Trophoblast cell (in vitro differentiated cells and primary cell): ENCODE measurements at regions not wholly inside any gene's neighbourhood (a gene's known extent, or its start where the extent isn't known, plus 50 kb on each side); places are given as distances from the start of the nearest gene placed in this dataset.
"Not testable (repeated sequence)": the region's sequence is repeated elsewhere in the genome, so short reads cannot be mapped to it uniquely, and the experiment has no call there.

ENCODE experiments used
- DNase-seq, 2 donors: peaks; one replicate each; pipeline ENCODE4 v3.0.0-alpha.2; 2016
- H2AFZ ChIP-seq: 2 replicates; pipeline ENCODE4 v1.6.1; 2013; ENCODE audit warnings: low read length, moderate library complexity, mild to moderate bottlenecking; ENCODE audit not compliant: insufficient read depth, poor library complexity
- H2AK5ac ChIP-seq: 2 replicates; pipeline ENCODE4 v1.6.1; 2013; ENCODE audit warnings: mild to moderate bottlenecking, low read length
- H2BK120ac ChIP-seq: 2 replicates; pipeline ENCODE4 v1.6.1; 2013; ENCODE audit warnings: low read length, mild to moderate bottlenecking, moderate library complexity; ENCODE audit not compliant: insufficient read depth, poor library complexity
- H2BK12ac ChIP-seq: 2 replicates; pipeline ENCODE4 v1.6.1; 2013; ENCODE audit warnings: mild to moderate bottlenecking, low read length, moderate library complexity
- H2BK5ac ChIP-seq: 2 replicates; pipeline ENCODE4 v1.6.1; 2013; ENCODE audit warnings: low read length, low read depth, moderate library complexity, mild to moderate bottlenecking; ENCODE audit not compliant: poor library complexity
- H3K14ac ChIP-seq: 2 replicates; pipeline ENCODE4 v1.6.1; 2013; ENCODE audit warnings: mild to moderate bottlenecking, low read length
- H3K18ac ChIP-seq: 2 replicates; pipeline ENCODE4 v1.6.1; 2013; ENCODE audit warnings: mild to moderate bottlenecking, low read length
- H3K23ac ChIP-seq: 2 replicates; pipeline ENCODE4 v1.6.1; 2013; ENCODE audit warnings: low read length
- H3K27ac ChIP-seq: 2 replicates; pipeline ENCODE4 v1.5.1; 2013; ENCODE audit warnings: low read depth, mild to moderate bottlenecking, inconsistent platforms, low read length, moderate library complexity
- H3K27me3 ChIP-seq: 2 replicates; pipeline ENCODE4 v1.6.1; 2013; ENCODE audit warnings: inconsistent platforms, mild to moderate bottlenecking, low read length, moderate library complexity; ENCODE audit not compliant: insufficient read depth
- H3K36me3 ChIP-seq, 2 experiments: 1 replicate in 1 of 2; 2 replicates in 1 of 2; pipeline ENCODE4 v1.6.1; 2013; ENCODE audit warnings: low read length in 2 of 2, mild to moderate bottlenecking in 2 of 2, moderate library complexity in 1 of 2; ENCODE audit not compliant: insufficient read depth in 2 of 2, control insufficient read depth in 1 of 2
- H3K4ac ChIP-seq: 2 replicates; pipeline ENCODE4 v1.6.1; 2013; ENCODE audit warnings: low read depth, mild to moderate bottlenecking, low read length, moderate library complexity
- H3K4me1 ChIP-seq, 2 experiments: 1 replicate in 1 of 2; 2 replicates in 1 of 2; pipeline ENCODE4 v1.6.1; 2013; ENCODE audit warnings: low read length in 2 of 2, mild to moderate bottlenecking in 2 of 2, moderate library complexity in 1 of 2; ENCODE audit not compliant: insufficient read depth in 2 of 2, control insufficient read depth in 1 of 2
- H3K4me2 ChIP-seq: 2 replicates; pipeline ENCODE4 v1.6.1; 2013; ENCODE audit warnings: inconsistent platforms, mild to moderate bottlenecking, low read length, moderate library complexity
- H3K4me3 ChIP-seq: 2 replicates; pipeline ENCODE4 v1.5.1; 2013; ENCODE audit warnings: mild to moderate bottlenecking, low read depth, low read length, inconsistent platforms
- H3K79me1 ChIP-seq: one replicate; pipeline ENCODE4 v1.6.1; 2013; ENCODE audit warnings: low read length
- H3K79me2 ChIP-seq: 2 replicates; pipeline ENCODE4 v1.6.1; 2013; ENCODE audit warnings: low read length, mild to moderate bottlenecking; ENCODE audit not compliant: control insufficient read depth, insufficient read depth, poor library complexity
- H3K9ac ChIP-seq: 2 replicates; pipeline ENCODE4 v1.6.1; 2013; ENCODE audit warnings: mild to moderate bottlenecking, low read length
- H3K9me3 ChIP-seq: 2 replicates; pipeline ENCODE4 v1.6.1; 2013; ENCODE audit warnings: low read depth, mild to moderate bottlenecking, control low read depth, inconsistent platforms, low read length; ENCODE audit not compliant: insufficient read depth
- H4K12ac ChIP-seq: 2 replicates; pipeline ENCODE4 v1.6.1; 2013; ENCODE audit warnings: low read depth, mild to moderate bottlenecking, low read length, moderate library complexity
- H4K8ac ChIP-seq: 2 replicates; pipeline ENCODE4 v1.6.1; 2013; ENCODE audit warnings: low read depth, mild to moderate bottlenecking, low read length, moderate library complexity
- H4K91ac ChIP-seq: one replicate; pipeline ENCODE4 v1.6.1; 2013; ENCODE audit warnings: low read depth, mild to moderate bottlenecking, low read length, moderate library complexity
- WGBS: extraction: QIAGEN DNeasy Blood & Tissue Kit; methylation state at CpG from one replicate; pipeline ENCODE4 v1.1.7; 2013; ENCODE audit warnings: missing lambda C conversion rate; ENCODE audit not compliant: insufficient read length, insufficient coverage; ENCODE audit errors: extremely low coverage; 5-methylcytosine and 5-hydroxymethylcytosine counted together

DNA sequence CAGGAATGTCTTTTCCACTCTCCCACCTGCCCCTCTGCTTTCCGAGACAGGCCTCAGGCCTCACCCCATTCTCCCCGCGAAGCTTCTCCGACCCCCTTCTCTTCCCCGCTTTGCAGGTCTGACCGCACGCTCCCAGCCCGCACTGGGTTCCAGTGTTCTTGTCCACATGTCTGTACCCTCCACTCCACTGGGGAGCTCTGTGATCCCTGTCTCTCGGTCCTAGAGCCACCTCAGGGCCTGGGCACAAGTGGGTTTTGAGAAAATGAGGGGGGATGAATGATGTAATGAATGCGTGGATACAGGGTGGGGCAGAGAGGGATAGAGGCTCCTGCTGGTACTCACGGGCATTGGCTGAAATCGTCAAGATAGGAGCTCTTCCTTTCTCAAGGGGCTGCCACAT lies 2898.9 kb downstream of the RPIA start:
- not testable (repeated sequence) for H3K27ac ChIP-seq, H3K9ac ChIP-seq, H3K27me3 ChIP-seq, H2BK12ac ChIP-seq, H3K18ac ChIP-seq, H2BK5ac ChIP-seq, H3K4me2 ChIP-seq, H4K8ac ChIP-seq, H3K4me1 ChIP-seq, H4K12ac ChIP-seq, H3K79me1 ChIP-seq, H4K91ac ChIP-seq, H3K4ac ChIP-seq, H3K4me3 ChIP-seq, H3K79me2 ChIP-seq, H2AFZ ChIP-seq, H3K14ac ChIP-seq, H2AK5ac ChIP-seq, H3K9me3 ChIP-seq, H3K36me3 ChIP-seq, H3K23ac ChIP-seq, DNase-seq, H2BK120ac ChIP-seq
- no CpG with 5 or more reads among the region's 12 CpGs for WGBS

DNA sequence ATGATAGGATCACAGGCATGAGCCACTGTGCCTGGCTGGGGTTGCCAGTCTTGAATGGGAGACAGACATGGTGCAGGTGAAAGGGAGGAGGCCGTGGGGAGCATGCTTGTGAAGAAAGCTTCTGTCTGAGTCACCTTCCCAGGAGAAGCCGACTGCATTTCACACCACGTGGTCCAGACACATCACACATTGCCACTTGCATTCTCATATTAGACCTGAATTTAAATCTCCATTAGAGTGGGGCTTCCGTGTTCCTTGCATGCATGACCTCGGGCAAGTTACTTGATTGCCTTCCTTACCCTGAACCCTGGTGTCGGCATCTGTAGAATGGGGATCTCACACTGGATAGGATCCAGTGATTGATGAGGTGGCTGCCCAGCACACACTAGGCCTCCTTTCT lies 2899.6 kb downstream of the RPIA start:
- not testable (repeated sequence) for H3K36me3 ChIP-seq, H4K12ac ChIP-seq, H4K91ac ChIP-seq, H3K23ac ChIP-seq, H2BK12ac ChIP-seq, H2AK5ac ChIP-seq, H3K4me1 ChIP-seq, H2BK5ac ChIP-seq, DNase-seq, H3K4ac ChIP-seq, H3K4me2 ChIP-seq, H3K9ac ChIP-seq, H4K8ac ChIP-seq, H3K27me3 ChIP-seq, H2AFZ ChIP-seq, H3K9me3 ChIP-seq, H3K4me3 ChIP-seq, H3K79me1 ChIP-seq, H3K18ac ChIP-seq, H3K27ac ChIP-seq, H3K14ac ChIP-seq, H3K79me2 ChIP-seq, H2BK120ac ChIP-seq
- no CpG with 5 or more reads among the region's 6 CpGs for WGBS

DNA sequence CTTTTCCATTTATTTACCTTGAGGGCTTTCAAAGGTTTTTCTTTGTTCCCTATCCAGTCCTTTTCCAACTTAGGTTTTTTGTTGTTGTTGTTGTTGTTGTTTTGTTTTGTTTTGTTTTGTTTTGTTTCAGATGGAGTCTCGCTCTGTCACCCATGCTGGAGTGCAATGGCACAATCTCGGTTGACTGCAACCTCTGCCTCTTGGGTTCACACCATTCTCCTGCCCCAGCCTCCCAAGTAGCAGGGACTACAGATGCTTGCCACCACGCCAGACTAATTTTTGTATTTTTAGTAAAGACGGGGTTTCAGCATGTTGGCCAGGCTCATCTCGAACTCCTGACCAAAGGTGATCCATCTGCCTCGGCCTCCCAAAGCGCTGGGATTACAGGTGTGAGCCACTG lies 2906.0 kb downstream of the RPIA start:
- DNase-seq, H3K36me3 ChIP-seq, H3K9me3 ChIP-seq, H2BK12ac ChIP-seq, H3K23ac ChIP-seq, H2AK5ac ChIP-seq, H2AFZ ChIP-seq, H4K8ac ChIP-seq, H3K18ac ChIP-seq, H3K4ac ChIP-seq, H3K79me1 ChIP-seq, H2BK120ac ChIP-seq, H3K79me2 ChIP-seq, H4K91ac ChIP-seq, H3K4me2 ChIP-seq, H3K27ac ChIP-seq, H3K4me1 ChIP-seq, H4K12ac ChIP-seq, H3K14ac ChIP-seq, H3K27me3 ChIP-seq, H2BK5ac ChIP-seq, H3K4me3 ChIP-seq, H3K9ac ChIP-seq: not testable (repeated sequence)
- WGBS, result no CpG with 5 or more reads among the region's 7 CpGs

DNA sequence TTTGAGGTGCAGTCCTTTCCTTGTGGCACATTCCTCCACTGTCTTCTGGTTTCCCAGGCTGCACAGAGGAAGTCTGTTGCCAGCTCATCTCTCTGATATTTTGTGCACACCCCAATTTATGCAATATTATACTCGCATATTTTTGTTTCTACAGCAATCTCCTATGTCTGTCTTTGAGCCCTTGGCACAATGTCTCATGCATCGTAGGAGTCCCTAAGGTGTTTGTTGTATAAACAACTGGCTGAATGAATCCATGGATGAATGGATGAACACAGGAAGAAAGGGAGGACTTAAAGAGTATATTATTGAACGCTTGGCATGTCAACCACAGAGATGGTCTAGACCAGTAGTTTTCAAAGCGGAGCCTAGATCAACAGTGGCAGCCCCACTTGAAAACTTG lies 2907.0 kb downstream of the RPIA start:
- H3K9me3 ChIP-seq, H3K18ac ChIP-seq, H3K4me1 ChIP-seq, H4K12ac ChIP-seq, H3K14ac ChIP-seq, H3K23ac ChIP-seq, H3K27me3 ChIP-seq, H3K4me3 ChIP-seq, H2BK5ac ChIP-seq, DNase-seq, H3K79me1 ChIP-seq, H3K27ac ChIP-seq, H3K4me2 ChIP-seq, H2AK5ac ChIP-seq, H3K36me3 ChIP-seq, H4K8ac ChIP-seq, H2AFZ ChIP-seq, H2BK120ac ChIP-seq, H2BK12ac ChIP-seq, H3K4ac ChIP-seq, H3K79me2 ChIP-seq, H4K91ac ChIP-seq: not testable (repeated sequence)
- H3K9ac ChIP-seq, result peak overlapping the region; percentile 75
- no CpG with 5 or more reads among the region's 4 CpGs for WGBS
